H9 (cell line): ENCODE measurements at regions not wholly inside any gene's neighbourhood (a gene's known extent, or its start where the extent isn't known, plus 50 kb on each side); places are given as distances from the start of the nearest gene placed in this dataset.

Source experiments
- DNase-seq: peaks from one replicate; pipeline ENCODE4 v3.0.0-alpha.2; 2017
- H2AFZ ChIP-seq: one replicate; pipeline ENCODE4 v1.6.1; 2013; ENCODE audit warnings: mild to moderate bottlenecking, low read length, control low read depth, moderate library complexity
- H2AK5ac ChIP-seq: 2 replicates; pipeline ENCODE4 v1.6.1; 2013; ENCODE audit warnings: low read length, control low read depth, mixed read lengths; ENCODE audit not compliant: insufficient read length
- H2BK120ac ChIP-seq: one replicate; pipeline ENCODE4 v1.6.1; 2013; ENCODE audit warnings: low read depth, mild to moderate bottlenecking, low read length, control low read depth, inconsistent platforms; ENCODE audit not compliant: poor library complexity, severe bottlenecking
- H2BK12ac ChIP-seq: 2 replicates; pipeline ENCODE4 v1.6.1; 2013; ENCODE audit warnings: low read length, control low read depth, mixed read lengths, low read depth; ENCODE audit not compliant: insufficient read length
- H2BK15ac ChIP-seq: 2 replicates; pipeline ENCODE4 v1.6.1; 2013; ENCODE audit warnings: low read depth, low read length, control low read depth
- H2BK20ac ChIP-seq: one replicate; pipeline ENCODE4 v1.6.1; 2013; ENCODE audit warnings: low read depth, mild to moderate bottlenecking, low read length, control low read depth, inconsistent platforms; ENCODE audit not compliant: poor library complexity, severe bottlenecking
- H2BK5ac ChIP-seq: 2 replicates; pipeline ENCODE4 v1.6.1; 2013; ENCODE audit warnings: low read length, control low read depth, mixed read lengths; ENCODE audit not compliant: insufficient read length
- H3K14ac ChIP-seq: 2 replicates; pipeline ENCODE4 v1.6.1; 2013; ENCODE audit warnings: low read length, control low read depth; ENCODE audit not compliant: insufficient read depth
- H3K18ac ChIP-seq: 2 replicates; pipeline ENCODE4 v1.6.1; 2013; ENCODE audit warnings: low read depth, mild to moderate bottlenecking, mixed read lengths, low read length, control low read depth; ENCODE audit not compliant: insufficient read length
- H3K23ac ChIP-seq: 2 replicates; pipeline ENCODE4 v1.6.1; 2013; ENCODE audit warnings: low read length, control low read depth, mixed read lengths, low read depth; ENCODE audit not compliant: insufficient read length
- H3K23me2 ChIP-seq: 2 replicates; pipeline ENCODE4 v1.6.1; 2013; ENCODE audit warnings: low read depth, mild to moderate bottlenecking, mixed read lengths, low read length, control low read depth; ENCODE audit not compliant: insufficient read length, poor library complexity, severe bottlenecking
- H3K27ac ChIP-seq: 2 replicates; pipeline ENCODE4 v1.5.1; 2013; ENCODE audit warnings: low read length, control low read depth, mixed read lengths, low read depth; ENCODE audit not compliant: insufficient read length
- H3K27me3 ChIP-seq: 2 replicates; pipeline ENCODE4 v1.6.1; 2013; ENCODE audit warnings: low read length, control low read depth, inconsistent platforms; ENCODE audit not compliant: insufficient read depth
- H3K4ac ChIP-seq: 2 replicates; pipeline ENCODE4 v1.6.1; 2013; ENCODE audit warnings: low read depth, mild to moderate bottlenecking, control low read depth, inconsistent platforms, low read length, moderate library complexity
- H3K4me1 ChIP-seq: 2 replicates; pipeline ENCODE4 v1.6.1; 2013; ENCODE audit warnings: low read length, control low read depth, inconsistent platforms; ENCODE audit not compliant: insufficient read depth
- H3K4me2 ChIP-seq: 2 replicates; pipeline ENCODE4 v1.6.1; 2013; ENCODE audit warnings: low read length, control low read depth, mixed read lengths; ENCODE audit not compliant: insufficient read length, insufficient read depth
- H3K56ac ChIP-seq: 2 replicates; pipeline ENCODE4 v1.6.1; 2013; ENCODE audit warnings: low read depth, mild to moderate bottlenecking, mixed read lengths, low read length, control low read depth; ENCODE audit not compliant: insufficient read length
- H3K79me1 ChIP-seq: 2 replicates; pipeline ENCODE4 v1.6.1; 2013; ENCODE audit warnings: low read depth, mild to moderate bottlenecking, moderate library complexity, low read length, control low read depth, inconsistent platforms; ENCODE audit not compliant: insufficient read depth, poor library complexity, severe bottlenecking
- H3K79me2 ChIP-seq: 2 replicates; pipeline ENCODE4 v1.6.1; 2013; ENCODE audit warnings: low read length, control low read depth, inconsistent platforms; ENCODE audit not compliant: insufficient read depth
- H3K9ac ChIP-seq: 2 replicates; pipeline ENCODE4 v1.6.1; 2013; ENCODE audit warnings: low read length, control low read depth, mixed read lengths; ENCODE audit not compliant: insufficient read length; ENCODE audit errors: extremely low read depth
- H3K9me3 ChIP-seq: one replicate; pipeline ENCODE4 v1.6.1; 2013; ENCODE audit warnings: low read depth, low read length, inconsistent platforms; ENCODE audit not compliant: control insufficient read depth
- H3T11ph ChIP-seq: one replicate; pipeline ENCODE4 v1.6.1; 2013; ENCODE audit warnings: mild to moderate bottlenecking, low read length, control low read depth, inconsistent platforms
- H4K20me1 ChIP-seq: one replicate; pipeline ENCODE4 v1.6.1; 2013; ENCODE audit not compliant: control insufficient read depth, insufficient read length, insufficient read depth
- H4K5ac ChIP-seq: 2 replicates; pipeline ENCODE4 v1.6.1; 2013; ENCODE audit warnings: low read depth, mild to moderate bottlenecking, mixed read lengths, low read length, control low read depth; ENCODE audit not compliant: insufficient read length
- H4K8ac ChIP-seq: replicated peaks from 2 replicates; pipeline ENCODE4 v1.6.1; 2013; ENCODE audit warnings: low read length, control low read depth, mixed read lengths, low read depth; ENCODE audit not compliant: insufficient read length
- H4K91ac ChIP-seq: 2 replicates; pipeline ENCODE4 v1.6.1; 2013; ENCODE audit warnings: low read depth, mild to moderate bottlenecking, moderate library complexity, mixed read lengths, low read length, control low read depth; ENCODE audit not compliant: insufficient read length
- H3K27ac Mint-ChIP-seq, 3 experiments: 2 replicates in 2 of 3; 3 replicates in 1 of 3; pipeline ENCODE4 v1.8.0; 2020 to 2021; ENCODE audit warnings: mixed read lengths in 3 of 3, mild to moderate bottlenecking in 1 of 3, moderate library complexity in 1 of 3
- H3K27me3 Mint-ChIP-seq: 2 replicates; pipeline ENCODE4 v1.8.0; 2021; ENCODE audit warnings: low read depth, mild to moderate bottlenecking, moderate library complexity, mixed read lengths
- H3K36me3 Mint-ChIP-seq, 3 experiments: 2 replicates in 2 of 3; 3 replicates in 1 of 3; pipeline ENCODE4 v1.8.0; 2020 to 2021; ENCODE audit warnings: low read depth in 3 of 3, mixed read lengths in 3 of 3; ENCODE audit not compliant: insufficient read depth in 1 of 3
- H3K4me1 Mint-ChIP-seq, 2 experiments: 2 replicates each; pipeline ENCODE4 v1.8.0; 2020; ENCODE audit warnings: mixed read lengths in 2 of 2
- H3K4me3 Mint-ChIP-seq, 2 experiments: 2 replicates in 1 of 2; 3 replicates in 1 of 2; pipeline ENCODE4 v1.8.0; 2020 to 2021; ENCODE audit warnings: mild to moderate bottlenecking in 2 of 2, mixed read lengths in 2 of 2, moderate library complexity in 1 of 2
- H3K9me3 Mint-ChIP-seq, 2 experiments: 2 replicates in 1 of 2; 3 replicates in 1 of 2; pipeline ENCODE4 v1.8.0; 2020; ENCODE audit warnings: mild to moderate bottlenecking in 2 of 2, mixed read lengths in 2 of 2, moderate library complexity in 1 of 2
- CTCF ChIP-seq: fragments of 200-600 bp; sonication (generic); conservative IDR thresholded peaks from 3 replicates; pipeline ENCODE4 v1.8.0; 2021; ENCODE audit warnings: antibody characterized with exemption, mild to moderate bottlenecking
- WGBS: extraction: QIAGEN DNeasy Blood & Tissue Kit; methylation state at CpG from one replicate; pipeline ENCODE4 v1.1.7; 2013; ENCODE audit warnings: missing lambda C conversion rate, low lambda C conversion rate, mixed read lengths; ENCODE audit not compliant: insufficient read length; ENCODE audit errors: extremely low coverage; 5-methylcytosine and 5-hydroxymethylcytosine counted together

- H3K56ac ChIP-seq: no peak overlapping the region
- Mint-ChIP-seq H3K27me3 (peaks cover 4% of the 10 kb centered on the region), H3K4me1 (peaks cover 3 to 10% of the 10 kb centered on the region in 2 experiments), H3K36me3 (no peaks in the 10 kb centered on the region), H3K9me3 (no peaks in the 10 kb centered on the region), H3K27ac (no peak overlapping the region; a peak in 1 of 7 replicates), H3K4me3 (no peak overlapping the region)
- WGBS: no CpG with 5 or more reads among the region's 4 CpGs
- no peak overlapping the region for H3K4ac ChIP-seq
- no peak for TF ChIP-seq CTCF
- no peak overlapping the region for H4K8ac ChIP-seq
- H3K79me1 ChIP-seq: no peaks in the 10 kb centered on the region
- H3K79me2 ChIP-seq: no peaks in the 10 kb centered on the region
- no peaks in the 10 kb centered on the region for H3K9me3 ChIP-seq
- no peak overlapping the region for H3K9ac ChIP-seq
- H3T11ph ChIP-seq: no peak overlapping the region
- H3K27me3 ChIP-seq: no peaks in the 10 kb centered on the region
- no peak overlapping the region for H2BK20ac ChIP-seq
- H3K23me2 ChIP-seq: no peaks in the 10 kb centered on the region
- no peak overlapping the region for H3K4me2 ChIP-seq
- no peak overlapping the region for H2BK5ac ChIP-seq
- no peak overlapping the region for H2BK12ac ChIP-seq
- no peak overlapping the region for H3K23ac ChIP-seq
- H2AFZ ChIP-seq: no peak overlapping the region
- H4K20me1 ChIP-seq: no peaks in the 10 kb centered on the region
- H4K5ac ChIP-seq: no peak overlapping the region
- H3K27ac ChIP-seq: no peak overlapping the region
- no peak overlapping the region for H2BK120ac ChIP-seq
- no peak overlapping the region for H3K18ac ChIP-seq
- H3K4me1 ChIP-seq: no peaks in the 10 kb centered on the region
- DNase-seq: no peak
- no peak overlapping the region for H2AK5ac ChIP-seq
- H4K91ac ChIP-seq: no peak overlapping the region
- no peak overlapping the region for H2BK15ac ChIP-seq
- H3K14ac ChIP-seq: no peak overlapping the region
Observed at GRCh38 chr2:128505575-128506526, 187.2 kb upstream of the HS6ST1 start.
